A673 (cell line): ENCODE measurements at regions not wholly inside any gene's neighbourhood (a gene's known extent, or its start where the extent isn't known, plus 50 kb on each side); places are given as distances from the start of the nearest gene placed in this dataset.

Experiments used
- CTCF ChIP-seq: fragments of 300-800, 200-600 bp; sonication (generic); conservative IDR thresholded peaks from 2 replicates; pipeline ENCODE4 v1.5.1; 2017; ENCODE audit warnings: low read depth, mild to moderate bottlenecking, antibody characterized with exemption, low read length, moderate library complexity, mixed read lengths
- EZH2 ChIP-seq: fragments of 200-600 bp; sonication (generic); IDR thresholded peaks from 2 replicates; pipeline ENCODE4 v1.6.1; 2017; ENCODE audit warnings: borderline replicate concordance, low read depth, mild to moderate bottlenecking, mixed read lengths, antibody characterized with exemption, low read length; ENCODE audit not compliant: poor library complexity, severe bottlenecking

DNA sequence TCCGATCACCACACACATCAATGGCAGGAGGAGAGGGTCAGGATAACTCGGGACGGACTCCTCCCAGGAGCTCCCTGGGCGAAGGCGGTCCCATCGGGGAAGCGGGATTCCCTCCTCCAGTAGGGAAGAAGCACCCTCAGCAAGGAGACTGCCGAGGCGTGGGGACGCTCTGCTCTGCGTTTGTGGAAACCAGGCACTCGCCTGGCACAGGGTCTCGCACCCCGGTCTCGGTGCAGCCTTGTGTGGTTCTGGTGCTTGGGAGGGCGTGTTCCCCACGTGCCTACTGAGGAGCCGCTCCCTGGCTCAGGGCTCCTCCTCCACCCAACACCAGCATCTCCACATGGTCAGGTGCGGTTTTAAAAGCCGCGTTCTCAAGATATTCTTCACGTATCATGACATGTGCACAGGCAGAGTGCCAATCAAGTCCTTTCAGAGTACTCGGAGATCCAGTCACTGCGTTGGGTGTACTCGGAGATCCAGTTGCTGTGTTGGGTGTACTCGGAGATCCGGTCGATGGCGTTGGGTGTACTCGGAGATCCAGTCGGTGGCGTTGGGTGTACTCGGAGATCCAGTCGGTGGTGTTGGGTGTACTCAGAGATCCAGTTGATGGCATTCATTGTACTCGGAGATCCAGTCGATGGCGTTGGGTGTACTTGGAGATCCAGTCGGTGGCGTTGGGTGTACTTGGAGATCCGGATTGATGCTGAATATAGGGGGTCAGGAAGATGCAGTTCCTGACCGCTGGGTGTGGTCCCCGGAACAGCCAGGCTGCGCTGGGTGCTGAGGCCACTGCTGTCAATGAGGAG, 117.5 kb downstream of the RTP5 start:
- TF ChIP-seq CTCF (no peak), EZH2 (no peak)
